CD1c-positive myeloid dendritic cell (primary cell): ENCODE measurements at regions not wholly inside any gene's neighbourhood (a gene's known extent, or its start where the extent isn't known, plus 50 kb on each side); places are given as distances from the start of the nearest gene placed in this dataset.
A peak's percentile ranks its signal among the peaks of the same experiment; 100 is the strongest.

Experiments used
- DNase-seq: peaks from one replicate; pipeline ENCODE4 v3.0.0-alpha.2; 2016; ENCODE audit errors: extremely low spot score

DNA sequence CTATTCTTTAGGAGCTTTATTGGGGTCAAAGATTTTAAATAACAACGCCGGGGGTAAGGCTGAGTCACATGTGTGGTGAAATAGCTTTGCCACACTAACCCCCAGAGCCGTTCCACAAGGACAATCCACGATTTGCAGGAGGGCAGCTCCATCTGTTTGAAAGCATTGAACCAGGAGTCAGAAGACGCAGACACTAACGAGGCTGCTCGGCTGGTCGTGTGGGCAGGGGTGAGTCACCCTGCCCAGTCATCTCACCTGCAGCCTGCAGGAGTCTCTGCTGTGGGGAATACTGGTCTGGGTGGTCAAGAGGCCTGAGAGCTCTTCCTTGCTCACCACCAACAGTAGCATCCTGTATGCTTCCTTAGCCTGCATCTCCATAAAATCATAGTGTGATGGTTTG is 149.2 kb upstream of the NCK2 start:
- no peak for DNase-seq

DNA sequence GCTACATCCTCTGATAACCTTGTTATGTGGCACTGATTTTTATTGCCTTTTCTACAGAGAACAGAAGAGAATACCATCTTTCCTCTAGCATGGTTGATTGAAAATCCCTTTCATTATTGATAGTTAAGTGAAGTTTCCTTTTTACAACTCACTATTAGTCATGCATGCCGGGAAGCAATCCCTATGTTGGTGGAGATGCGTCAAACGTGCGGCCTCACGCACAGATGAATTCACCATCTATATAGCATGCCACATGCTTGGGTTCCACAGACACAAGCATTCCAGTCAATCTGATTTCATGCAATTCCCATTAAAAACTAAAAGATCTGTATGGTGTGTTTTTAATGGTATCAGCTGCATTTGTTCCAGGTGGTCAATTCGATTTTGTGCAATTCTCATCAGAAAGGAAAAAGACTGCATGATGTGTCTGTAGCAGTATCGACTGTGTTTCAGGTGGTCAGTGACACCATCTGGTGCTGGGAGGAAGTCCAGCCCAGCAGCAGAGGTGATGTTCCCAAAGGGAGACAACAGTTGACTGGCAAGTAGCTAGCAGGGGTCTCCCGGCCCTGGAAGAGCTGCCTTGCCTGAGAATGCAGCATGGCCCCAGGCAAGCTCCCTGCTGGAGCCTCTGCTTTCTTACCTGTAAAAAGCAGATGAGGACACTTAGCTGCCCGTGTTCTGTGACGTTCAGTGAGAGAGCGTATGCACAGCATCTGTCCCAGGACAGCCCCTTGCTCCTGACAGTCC is 151.3 kb upstream of the NCK2 start:
- DNase-seq, result no peak

DNA sequence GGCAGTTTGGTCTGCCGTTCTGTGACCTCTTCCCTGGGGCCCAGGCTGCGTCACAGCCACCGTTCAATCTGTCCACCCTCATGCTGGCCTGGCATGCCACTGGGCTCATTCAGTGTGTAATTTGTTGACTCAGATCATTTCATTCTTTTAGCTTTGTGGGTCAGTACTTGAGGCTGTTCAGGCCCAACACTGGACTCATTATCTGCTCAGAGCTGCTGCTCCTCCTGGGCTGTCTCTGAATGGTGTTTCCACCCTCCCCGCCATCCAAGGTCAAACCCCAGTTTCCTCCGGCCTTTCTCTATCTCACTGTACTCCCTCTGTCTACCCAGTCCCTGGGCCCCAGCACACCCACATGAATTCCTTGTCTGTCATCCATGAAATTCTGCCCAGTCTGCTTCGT is 152.4 kb upstream of the NCK2 start:
- no peak for DNase-seq

DNA sequence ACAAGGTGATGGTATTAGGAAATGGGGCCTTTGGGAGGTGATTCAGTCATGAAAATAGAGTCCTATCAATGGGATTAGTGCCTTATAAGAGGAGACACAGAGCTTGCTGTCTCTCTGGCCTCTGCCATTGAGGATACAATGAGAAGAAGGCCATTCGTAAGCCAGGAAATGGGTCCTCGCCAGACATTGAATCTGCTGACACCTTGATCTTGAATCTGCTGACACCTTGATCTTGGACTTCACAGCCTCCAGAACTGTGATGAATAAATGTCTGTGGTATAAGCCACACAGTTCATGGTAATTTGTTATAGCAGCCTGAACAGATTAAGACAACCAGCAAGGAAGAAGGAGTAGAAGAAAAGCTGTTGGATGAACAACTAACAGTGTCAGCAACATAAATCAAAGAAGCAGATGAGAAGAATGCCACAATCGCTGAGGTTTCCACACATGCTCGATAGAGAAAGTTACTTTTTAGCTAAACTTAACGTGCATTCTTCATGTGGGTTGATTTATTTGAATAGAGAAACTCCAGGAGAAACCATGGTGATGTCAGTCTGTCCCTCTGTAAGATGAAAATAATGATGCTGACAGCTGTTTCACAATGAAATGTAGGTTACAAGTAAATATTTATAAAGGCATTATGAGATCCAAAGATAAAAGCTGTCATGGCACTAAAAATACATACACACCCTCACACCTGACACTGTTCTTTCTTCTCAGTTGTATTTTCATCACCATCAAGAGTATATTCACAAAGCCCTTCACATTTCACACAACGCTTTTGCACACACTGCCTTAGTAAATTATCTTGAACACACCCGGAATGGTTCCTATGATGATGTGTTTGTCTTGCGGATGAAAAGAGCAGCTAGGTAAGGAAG is 153.7 kb upstream of the NCK2 start:
- DNase-seq, result no peak

DNA sequence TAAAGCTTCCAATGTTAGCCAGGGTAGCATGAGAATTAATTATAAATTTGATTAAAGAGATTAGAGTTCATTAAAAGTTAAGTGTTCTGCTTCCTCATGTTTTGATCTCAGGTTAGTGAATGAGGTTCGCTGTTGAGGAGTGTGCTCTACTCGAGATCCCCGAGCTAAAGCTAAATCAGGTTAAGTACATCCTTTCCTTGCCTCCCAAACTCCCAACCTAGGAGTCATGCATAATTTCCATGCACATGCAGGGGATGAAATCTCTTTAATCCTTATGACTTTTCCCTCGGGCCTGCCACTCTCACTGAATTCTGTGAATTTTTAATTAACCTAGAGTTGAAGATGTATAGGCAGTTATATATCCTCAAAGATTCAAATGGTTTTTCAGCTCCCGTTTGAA is 156.1 kb upstream of the NCK2 start:
- no peak for DNase-seq

DNA sequence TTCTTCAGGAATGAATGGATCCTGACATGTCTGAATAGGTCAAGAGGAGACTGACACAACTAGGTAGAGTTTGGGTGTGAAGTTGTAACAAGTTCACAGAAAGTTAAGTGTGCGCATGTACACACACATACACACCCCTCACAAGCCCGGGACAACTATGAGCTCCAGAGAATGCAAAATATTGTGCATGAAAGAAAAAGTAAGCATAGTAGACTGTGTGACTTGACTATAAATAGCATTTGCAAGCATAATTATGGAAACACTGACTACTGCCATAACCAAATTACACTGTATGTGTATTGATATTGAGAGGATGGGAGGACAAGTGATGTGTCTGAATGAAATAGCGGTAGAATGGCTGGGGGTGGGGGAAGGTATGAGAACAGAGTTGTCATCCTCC is 157.1 kb upstream of the NCK2 start:
- no peak for DNase-seq

DNA sequence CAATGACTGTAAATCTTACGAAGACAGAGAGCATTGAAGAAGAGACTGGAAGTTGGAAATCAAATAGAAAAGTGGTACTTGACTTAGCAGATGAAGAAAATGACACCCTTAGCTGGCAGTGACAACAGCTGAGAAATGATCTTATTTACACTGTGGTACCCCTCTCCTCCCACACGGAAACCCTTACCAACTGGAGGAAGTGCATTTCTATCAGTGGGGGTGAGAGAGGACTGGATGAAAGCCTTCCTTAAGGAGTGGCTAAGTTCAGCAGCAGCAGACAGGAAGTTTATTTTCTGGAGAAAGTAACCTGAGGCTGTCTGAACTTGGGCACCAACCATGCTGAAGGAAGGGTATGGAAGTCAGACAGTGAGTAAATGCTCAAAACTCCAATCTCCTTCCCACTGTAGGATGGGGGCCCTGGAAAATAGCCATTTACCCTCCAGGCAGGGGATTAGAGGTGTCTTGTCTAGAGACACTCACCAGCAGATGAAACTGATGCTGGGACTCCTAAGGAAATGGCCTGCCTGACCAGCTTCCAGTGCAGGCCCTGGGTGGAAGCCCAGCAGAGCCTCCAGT is 160.2 kb upstream of the NCK2 start:
- no peak for DNase-seq

DNA sequence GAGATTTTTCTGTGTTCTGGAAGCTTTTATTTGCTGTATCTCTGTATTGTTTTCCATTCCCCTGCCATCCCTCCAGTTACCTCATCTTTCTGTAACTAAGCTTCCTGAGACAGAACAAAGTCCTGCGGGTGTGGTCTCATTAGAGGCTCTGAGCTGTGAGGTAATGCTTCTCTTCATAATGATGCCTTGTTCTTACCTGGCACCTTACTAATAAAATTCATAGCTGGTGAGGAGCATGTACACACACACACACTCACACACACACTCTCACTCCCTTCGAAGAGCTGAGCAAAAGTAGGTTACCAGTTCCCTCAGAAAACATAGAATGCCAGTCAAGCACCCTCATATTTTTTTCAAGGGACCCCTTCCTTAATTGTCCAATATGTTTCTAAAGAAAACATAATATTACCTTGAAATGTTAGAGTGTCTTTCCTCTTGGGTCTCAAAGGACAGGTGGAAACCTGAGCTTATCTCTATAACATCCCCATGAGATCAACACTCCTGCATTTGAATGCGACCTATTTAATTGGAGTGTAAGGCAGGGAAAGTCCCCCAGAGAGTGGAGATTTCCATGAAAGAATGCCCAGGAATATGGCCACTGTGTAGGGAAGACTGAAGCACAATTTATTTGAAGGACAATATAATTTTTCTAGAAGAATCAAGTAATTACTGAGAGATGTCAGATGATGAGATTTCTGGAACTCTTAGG is 161.6 kb upstream of the NCK2 start:
- DNase-seq, result no peak

DNA sequence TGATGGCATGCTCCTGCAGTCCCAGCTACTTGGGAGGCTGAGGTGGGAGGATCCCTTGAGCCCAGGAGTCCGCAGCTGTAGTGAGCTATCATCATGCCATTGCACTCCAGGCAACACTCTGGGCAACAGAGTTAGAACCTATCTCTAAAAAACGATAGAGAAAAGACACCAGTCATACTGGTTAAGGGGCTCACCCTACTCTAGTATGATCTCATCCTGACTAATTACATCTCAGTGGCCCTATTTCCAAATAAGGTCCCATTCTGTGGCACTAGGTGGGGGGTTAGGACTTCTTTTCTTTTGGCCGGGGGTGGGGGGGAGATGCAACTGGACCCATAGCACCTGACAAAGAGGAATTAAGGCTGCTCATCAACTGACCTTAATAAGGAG is 163.2 kb upstream of the NCK2 start:
- DNase-seq, result no peak

DNA sequence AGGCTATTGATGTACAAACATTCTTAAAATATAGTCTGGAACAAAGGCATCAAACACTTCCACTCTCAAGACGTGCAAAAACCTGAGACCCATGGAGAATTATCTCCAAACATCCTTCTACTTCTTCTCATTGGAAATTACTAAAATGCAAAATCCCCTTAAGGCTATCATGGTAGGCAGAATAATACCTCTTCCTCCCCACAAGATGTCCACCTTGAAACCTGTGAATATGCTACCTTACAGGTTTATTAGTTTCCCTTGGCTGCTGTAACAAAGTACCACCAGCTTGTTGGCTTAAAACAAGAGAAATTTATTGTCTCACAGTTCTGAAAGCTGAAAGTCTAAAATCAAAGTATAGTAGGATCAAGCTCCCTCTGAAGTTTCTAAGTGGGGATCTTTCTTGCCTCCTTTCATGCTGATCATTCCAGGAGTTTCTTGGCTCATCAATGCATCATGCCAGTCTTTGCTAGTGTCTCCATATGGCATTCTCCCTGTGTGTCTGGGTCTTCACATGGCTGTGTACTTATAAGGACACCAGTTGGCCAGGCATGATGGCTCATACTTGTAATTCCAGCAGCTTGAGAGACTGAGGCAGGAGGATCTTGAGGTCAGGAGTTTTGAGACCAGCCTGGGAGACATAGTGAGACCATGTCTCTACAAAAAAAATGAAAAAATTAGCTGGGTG is 163.7 kb upstream of the NCK2 start:
- DNase-seq, result no peak

DNA sequence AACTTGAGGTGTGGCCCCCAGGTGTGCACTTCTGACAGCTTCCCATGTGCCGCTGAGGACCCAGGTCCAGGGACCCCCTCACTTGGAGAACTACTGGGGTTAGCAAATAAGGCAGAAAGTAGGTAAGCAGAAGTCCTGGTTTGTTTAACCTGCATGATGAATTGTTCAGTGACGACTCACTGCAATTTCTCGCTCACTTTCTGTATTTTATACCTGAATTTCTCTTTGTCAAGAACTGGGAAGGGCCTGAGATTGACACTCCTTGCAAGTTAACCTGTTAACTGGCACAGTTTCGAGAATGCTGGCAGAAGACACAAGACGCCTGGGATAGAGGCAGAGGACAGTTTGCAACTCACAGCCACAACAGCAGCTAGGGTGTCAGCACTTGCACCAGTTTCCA is 164.5 kb upstream of the NCK2 start:
- no peak for DNase-seq

DNA sequence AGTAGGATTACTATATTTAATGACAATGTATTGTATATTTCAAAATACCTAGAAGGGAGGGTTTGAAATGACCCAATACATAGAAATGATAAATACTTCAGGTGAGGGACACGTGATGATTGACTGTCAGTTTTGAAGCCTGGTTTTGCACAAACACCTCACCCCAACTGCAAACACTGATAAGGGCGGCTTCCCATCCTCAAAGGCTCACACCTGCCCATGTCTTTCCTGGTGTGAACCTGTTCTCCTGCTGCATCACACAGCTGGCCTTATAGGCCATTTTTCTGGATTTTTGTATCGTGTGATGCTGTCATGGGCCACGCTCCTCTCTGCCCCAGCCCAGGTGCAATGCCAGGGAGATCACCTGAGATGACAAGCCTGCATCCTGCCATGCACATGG is 166.5 kb upstream of the NCK2 start:
- DNase-seq, result no peak

DNA sequence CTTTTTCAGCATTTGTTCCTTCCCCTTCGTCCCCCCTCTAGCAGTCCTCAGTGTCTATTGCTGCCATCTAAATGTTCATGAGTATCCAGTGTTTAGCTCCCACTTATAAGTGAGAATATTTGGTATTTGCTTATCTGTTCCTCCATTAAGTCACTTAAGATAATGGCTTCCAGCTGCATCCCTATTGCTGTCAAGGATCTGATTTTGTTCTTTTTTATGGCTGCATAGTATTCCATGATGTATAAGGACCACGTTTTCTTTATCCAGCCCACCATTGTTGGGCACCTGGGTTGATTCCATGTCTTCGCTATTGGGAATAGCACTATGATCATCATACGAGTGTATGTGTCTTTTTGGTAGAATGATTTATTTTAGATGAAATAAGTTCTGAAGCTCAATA is 166.9 kb upstream of the NCK2 start:
- no peak for DNase-seq

DNA sequence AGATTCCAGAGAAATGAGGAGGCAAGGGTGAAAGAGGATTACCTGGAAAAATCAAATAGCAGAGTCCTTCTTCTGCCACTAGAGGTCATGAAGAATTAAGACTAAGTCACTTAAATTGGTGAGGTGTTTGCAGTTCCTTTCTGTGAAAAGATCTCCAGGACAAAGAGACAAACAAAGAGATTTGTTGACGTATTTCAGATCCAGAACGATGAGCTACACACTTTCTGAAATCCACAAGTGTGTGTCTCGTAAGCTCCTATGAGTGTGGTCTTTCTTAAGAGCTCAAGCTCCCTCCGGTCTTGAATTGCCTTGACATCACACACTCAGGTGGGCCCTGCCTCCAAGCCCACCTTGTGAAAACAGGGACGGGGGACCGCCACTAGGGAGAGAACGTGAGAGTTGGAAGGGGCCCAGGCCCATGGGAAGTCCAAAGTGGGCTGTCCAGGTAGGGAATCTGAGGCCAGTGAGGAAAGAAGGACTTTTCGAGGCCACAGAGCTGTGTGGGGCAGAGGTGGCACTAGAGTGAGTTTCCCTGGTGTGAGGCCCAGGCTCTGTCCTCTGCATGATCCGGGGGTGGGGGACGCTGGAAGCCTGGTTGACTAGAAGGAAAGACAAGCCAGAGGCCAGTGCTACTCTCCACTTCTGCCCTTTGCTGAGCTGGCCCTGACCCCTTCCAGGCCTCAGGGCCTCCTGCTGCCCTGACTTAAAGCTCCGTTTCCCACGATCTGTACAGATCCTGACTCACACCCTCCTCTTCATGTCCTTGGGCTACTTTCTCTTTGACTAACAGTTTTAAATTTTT is 168.1 kb upstream of the NCK2 start:
- DNase-seq, result peak; percentile 25

DNA sequence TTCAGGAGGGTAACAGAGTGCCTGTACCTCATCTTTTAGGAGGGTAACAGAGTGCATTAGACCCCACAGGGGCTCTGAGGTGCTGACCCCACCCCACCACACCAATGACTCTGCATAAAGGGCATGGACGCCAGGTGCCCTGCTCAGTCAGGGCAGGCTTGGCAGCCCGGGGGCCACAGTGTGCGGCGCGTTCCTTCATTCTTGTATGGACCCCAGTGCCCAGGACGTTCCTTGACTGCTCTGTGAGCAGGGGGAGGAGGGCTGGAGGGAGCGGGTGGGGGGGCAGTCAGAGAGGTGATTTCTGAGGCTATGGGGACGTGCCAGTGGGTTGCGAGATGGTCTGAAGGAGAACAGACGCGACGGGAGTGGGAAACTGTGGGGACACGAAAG is 168.7 kb upstream of the NCK2 start:
- DNase-seq, result no peak

DNA sequence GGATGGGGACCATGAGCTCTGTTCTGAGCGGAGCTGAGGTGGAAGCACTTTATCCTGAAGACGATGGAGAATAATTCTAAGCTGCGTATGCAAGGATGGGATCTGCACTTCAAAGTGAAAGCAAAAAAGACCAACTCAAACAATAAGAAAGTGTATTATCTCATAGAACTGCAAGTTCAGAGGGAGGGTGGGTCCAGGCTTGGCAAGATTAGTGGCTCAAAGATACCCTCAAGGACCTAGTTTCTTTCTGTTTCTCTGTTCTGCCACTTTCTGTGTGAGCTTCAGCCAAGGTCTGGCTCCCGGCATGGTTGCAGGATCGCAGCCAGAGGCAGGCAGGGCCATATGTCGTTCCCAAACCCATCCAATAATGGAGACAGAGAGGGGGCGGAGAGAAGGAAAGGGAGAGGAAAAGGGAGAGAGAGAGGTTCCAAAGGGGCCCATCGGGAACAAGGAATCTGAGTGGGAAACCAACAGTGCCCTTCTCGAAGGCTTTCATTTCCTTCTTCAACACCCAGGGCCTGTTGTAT is 169.2 kb upstream of the NCK2 start:
- no peak for DNase-seq

DNA sequence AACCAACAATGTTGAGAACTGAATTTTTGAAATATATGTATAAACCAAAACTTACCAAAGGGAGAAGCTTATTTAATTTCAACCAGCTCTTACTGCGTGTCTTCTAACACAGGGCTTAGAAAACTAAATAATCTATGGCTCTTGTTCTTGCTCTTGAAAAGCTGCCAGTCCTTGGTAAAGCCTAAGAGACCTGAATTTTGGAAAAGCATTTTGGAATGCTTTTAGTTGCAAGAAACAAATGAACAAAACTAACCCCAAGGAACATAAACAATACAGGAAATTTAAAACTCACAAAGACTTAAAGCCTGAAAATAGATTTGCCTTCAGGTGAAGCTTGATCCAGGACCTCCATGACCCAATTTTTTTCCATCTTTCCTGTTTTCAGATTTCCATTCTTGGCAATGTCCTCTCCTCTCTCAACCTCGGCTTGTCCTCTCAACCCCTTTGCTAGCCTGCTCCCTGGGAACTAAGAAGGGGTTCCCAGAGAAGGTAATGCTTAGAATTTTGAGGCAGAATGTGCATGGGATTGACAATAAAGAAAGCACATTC is 169.8 kb upstream of the NCK2 start:
- DNase-seq, result no peak

DNA sequence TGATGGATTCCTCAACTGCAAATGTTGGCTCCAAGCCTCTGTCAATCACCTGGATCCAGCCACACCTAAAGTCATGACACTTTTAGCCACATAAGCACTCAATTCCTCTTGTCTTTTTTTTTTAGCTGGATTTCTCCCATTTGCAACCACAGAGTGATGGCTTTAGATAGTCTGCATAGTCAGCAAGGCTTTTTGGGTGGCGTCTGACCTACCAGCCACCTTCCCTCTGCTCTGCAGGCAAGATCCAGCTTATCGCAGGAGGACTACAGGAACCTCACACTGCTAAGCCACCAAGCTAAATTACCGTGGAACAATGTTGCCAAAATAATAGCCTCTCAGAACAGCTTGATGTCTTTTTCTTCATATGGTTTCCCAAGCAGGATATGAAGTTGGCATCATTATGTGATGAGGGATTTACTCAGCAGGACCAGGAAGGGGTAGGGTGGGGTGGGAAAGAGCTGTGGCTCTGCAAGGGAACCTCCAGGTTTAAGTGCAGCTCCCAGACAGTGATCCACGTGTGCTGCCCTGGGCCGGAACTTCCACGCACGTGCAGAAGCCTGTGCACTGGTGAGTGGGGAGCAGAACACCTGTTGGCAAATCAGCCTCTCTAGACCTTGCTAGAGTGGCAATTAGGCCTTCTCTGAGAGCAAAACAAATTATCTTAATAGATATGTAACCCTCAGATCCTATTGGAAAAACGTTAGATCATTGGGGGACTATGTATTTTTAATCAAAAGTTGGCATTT is 170.6 kb upstream of the NCK2 start:
- DNase-seq, result no peak

DNA sequence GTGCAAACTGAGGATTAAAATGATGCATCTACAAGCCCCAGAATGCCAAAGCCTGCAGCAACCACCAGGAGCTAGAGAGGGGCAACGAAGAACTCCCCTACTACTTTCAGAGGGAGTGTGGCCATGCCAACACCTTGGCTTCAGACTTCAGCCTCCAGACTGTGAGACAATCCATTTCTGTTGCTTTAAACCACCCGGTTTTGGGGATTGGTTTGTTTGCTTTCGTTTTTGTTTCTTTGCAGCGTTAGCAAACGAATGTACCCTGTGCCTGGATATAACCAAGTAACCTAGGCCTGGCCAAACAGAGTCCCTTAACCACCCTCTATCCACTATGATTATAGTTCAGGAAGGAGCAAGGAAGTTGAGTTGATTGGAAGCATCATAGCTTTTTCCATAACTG is 171.2 kb upstream of the NCK2 start:
- no peak for DNase-seq
